ENCODE measurements at regions not wholly inside any gene's neighbourhood (a gene's known extent, or its start where the extent isn't known, plus 50 kb on each side); places are given as distances from the start of the nearest gene placed in this dataset.

DNA sequence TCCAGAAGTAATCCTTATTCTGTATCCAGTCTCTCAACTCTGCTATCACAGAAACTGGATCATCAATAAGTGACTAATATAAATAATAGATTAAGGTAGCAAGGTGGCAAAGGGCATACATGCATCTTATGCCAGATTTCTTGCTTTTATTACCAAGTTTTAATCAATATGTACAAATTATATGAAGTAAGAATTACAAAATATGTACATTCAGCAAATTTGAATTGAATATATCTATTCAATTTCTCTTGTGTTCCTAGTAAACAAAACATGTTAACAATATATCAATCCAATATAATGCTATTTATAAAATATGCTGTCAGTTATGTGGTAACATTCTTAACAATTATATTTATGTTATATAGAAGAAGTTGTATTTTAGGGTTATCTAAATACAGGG, 488.7 kb upstream of the COX7C start:
- DNase-seq (ENCODE audit: low spot score in 2 of 2): no peak
- Histone ChIP-seq H3K4me1 (no peaks in the 10 kb centered on the region), H3K9me3 (no peaks in the 10 kb centered on the region), H3K27ac (no peak overlapping the region), H3K27me3 (no peaks in the 10 kb centered on the region), H3K4me3 (no peak overlapping the region), H3K36me3 (no peaks in the 10 kb centered on the region)
- no peak for TF ChIP-seq POLR2A (IDR thresholded peaks at IDR 0.05)
- TF ChIP-seq EP300 (IDR thresholded peaks at IDR 0.05): no peak
- TF ChIP-seq, protein P1, sequence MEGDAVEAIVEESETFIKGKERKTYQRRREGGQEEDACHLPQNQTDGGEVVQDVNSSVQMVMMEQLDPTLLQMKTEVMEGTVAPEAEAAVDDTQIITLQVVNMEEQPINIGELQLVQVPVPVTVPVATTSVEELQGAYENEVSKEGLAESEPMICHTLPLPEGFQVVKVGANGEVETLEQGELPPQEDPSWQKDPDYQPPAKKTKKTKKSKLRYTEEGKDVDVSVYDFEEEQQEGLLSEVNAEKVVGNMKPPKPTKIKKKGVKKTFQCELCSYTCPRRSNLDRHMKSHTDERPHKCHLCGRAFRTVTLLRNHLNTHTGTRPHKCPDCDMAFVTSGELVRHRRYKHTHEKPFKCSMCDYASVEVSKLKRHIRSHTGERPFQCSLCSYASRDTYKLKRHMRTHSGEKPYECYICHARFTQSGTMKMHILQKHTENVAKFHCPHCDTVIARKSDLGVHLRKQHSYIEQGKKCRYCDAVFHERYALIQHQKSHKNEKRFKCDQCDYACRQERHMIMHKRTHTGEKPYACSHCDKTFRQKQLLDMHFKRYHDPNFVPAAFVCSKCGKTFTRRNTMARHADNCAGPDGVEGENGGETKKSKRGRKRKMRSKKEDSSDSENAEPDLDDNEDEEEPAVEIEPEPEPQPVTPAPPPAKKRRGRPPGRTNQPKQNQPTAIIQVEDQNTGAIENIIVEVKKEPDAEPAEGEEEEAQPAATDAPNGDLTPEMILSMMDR (IDR thresholded peaks at IDR 0.05): no peak

DNA sequence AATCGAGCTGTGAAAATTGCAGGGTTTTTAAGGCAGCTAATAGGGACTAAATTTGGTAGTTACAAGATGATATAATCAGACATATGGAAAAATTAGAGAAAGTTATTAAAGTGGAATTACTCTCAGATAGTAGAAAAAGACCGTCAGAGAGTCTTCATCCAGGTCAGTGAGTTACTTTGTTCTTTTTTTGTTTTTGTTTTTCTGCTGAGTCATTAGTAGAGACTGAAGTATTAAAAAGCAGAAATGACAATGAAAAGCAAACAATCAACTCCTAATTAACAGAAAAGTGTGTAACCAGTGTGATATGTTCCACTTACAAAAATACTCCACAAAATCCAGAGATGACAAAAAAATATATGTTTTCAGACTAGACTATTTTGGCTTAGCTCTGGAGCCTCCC, 480.4 kb upstream of the COX7C start:
- Histone ChIP-seq H3K27ac (no peak overlapping the region), H3K36me3 (no peaks in the 10 kb centered on the region), H3K4me1 (no peaks in the 10 kb centered on the region), H3K9me3 (no peaks in the 10 kb centered on the region), H3K27me3 (no peaks in the 10 kb centered on the region), H3K4me3 (no peak overlapping the region)
- no peak for DNase-seq (ENCODE audit: low spot score in 2 of 2)
- TF ChIP-seq, protein P1 (IDR thresholded peaks at IDR 0.05): no peak
- TF ChIP-seq POLR2A (IDR thresholded peaks at IDR 0.05) (no peak), EP300 (IDR thresholded peaks at IDR 0.05) (no peak)
- WGBS, 2 donors: 80 to 84% methylated on average over 2 of the region's 2 CpGs

DNA sequence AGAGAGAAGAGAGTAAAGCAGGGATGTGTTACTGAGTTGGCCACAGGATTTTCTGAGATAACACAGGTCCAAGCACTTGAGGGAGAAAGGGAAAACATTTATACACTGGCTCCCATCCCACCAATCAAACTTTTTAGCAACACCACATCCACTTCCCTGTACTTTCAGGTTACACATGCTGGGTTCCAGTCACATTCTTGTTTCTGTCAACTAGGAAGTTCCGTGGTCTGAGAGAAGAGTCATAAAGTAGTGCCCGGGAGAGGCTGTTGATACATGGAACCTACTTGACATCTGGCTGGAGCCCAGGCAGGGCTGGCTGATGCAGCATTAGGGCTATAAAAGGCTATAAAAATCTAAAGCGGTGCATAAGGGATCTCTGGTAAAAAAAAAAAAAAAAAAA, 473.9 kb upstream of the COX7C start:
- Histone ChIP-seq H3K36me3 (no peaks in the 10 kb centered on the region), H3K27ac (no peak overlapping the region), H3K27me3 (no peaks in the 10 kb centered on the region), H3K9me3 (no peaks in the 10 kb centered on the region), H3K4me1 (no peaks in the 10 kb centered on the region), H3K4me3 (no peak overlapping the region)
- 14 to 19% methylated on average over 3 of the region's 3 CpGs for WGBS, 2 donors
- TF ChIP-seq POLR2A (IDR thresholded peaks at IDR 0.05) (no peak), EP300 (IDR thresholded peaks at IDR 0.05) (no peak)
- TF ChIP-seq, protein P1 (IDR thresholded peaks at IDR 0.05): no peak
- DNase-seq (ENCODE audit: low spot score in 2 of 2): no peak

DNA sequence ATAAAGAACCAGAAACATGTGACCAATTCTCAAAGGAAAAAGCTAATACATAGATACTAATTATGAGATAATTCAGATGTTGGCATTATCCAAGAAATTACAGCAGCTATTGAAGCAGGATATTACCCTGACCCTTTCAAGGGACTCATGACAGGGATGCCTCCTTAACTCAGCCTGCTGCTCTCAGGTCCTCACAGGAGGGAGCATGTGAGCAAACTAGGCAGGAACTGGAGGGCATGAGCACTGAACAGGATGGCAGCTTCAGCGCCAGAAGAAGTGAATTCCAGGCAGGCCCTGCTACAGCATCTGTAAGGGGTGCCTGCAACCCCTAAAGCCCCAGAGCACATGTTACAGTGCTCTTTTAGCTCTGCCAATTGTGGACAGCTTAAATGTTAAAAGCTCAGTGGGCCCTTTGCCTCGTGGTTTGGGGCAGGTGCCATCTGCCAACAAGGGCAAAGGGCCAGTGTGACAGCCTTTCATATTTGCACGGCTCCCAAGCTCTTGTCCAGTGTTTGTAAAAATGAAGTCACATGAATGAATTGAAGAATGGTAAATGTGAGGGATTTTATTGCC, 464.7 kb upstream of the COX7C start:
- no peak for DNase-seq (ENCODE audit: low spot score in 2 of 2)
- WGBS, 2 donors: 50 to 63% methylated on average over 3 of the region's 3 CpGs

DNA sequence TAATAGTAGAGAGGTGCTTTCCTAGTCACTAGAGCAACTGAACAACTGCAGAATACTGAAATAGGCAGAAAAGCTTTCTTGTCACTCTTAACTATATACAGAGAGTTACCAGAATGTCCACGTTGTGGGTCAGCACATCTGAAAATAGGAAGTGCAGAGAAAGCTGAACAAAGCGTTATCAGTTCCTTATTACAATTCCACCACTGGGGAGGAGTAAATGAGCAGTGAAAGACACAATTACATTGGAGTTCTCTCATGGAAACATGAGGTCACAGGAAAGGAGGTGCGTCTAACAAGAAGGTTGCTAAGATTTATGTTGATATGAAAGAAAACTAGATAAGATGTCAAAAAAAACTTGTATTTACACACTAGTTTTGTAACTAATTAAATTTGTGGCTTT, 461.9 kb upstream of the COX7C start:
- H3K27ac ChIP-seq: no peak overlapping the region
- no peak overlapping the region for H3K4me3 ChIP-seq
- DNase-seq (ENCODE audit: low spot score in 2 of 2): no peak
- WGBS, 2 donors: 23 to 26% methylated on average over 3 of the region's 3 CpGs
- H3K36me3 ChIP-seq: no peaks in the 10 kb centered on the region
- H3K27me3 ChIP-seq: no peaks in the 10 kb centered on the region
- H3K4me1 ChIP-seq: no peaks in the 10 kb centered on the region
- no peaks in the 10 kb centered on the region for H3K9me3 ChIP-seq
- TF ChIP-seq EP300 (IDR thresholded peaks at IDR 0.05) (no peak), POLR2A (IDR thresholded peaks at IDR 0.05) (no peak)
- TF ChIP-seq, protein P1 (IDR thresholded peaks at IDR 0.05): no peak

More for the DNA sequence above, 464.7 kb upstream of the COX7C start:
- Histone ChIP-seq H3K4me3 (no peak overlapping the region), H3K27me3 (no peaks in the 10 kb centered on the region), H3K36me3 (no peaks in the 10 kb centered on the region), H3K27ac (no peak overlapping the region), H3K4me1 (no peaks in the 10 kb centered on the region), H3K9me3 (no peaks in the 10 kb centered on the region)
- no peak for TF ChIP-seq POLR2A (IDR thresholded peaks at IDR 0.05)
- no peak for TF ChIP-seq EP300 (IDR thresholded peaks at IDR 0.05)
- TF ChIP-seq, protein P1 (IDR thresholded peaks at IDR 0.05): no peak
